Stimulated activated CD4-positive, alpha-beta T cell treated with anti-CD3 and anti-CD28 coated beads, Interleukin-2, amount 100 ng/mL, for 24 hours (primary cell): ENCODE measurements at regions not wholly inside any gene's neighbourhood (a gene's known extent, or its start where the extent isn't known, plus 50 kb on each side); places are given as distances from the start of the nearest gene placed in this dataset.

ENCODE experiments used
- DNase-seq, 2 donors: peaks; one replicate each; pipeline ENCODE4 v3.0.0-alpha.2; 2020

DNA sequence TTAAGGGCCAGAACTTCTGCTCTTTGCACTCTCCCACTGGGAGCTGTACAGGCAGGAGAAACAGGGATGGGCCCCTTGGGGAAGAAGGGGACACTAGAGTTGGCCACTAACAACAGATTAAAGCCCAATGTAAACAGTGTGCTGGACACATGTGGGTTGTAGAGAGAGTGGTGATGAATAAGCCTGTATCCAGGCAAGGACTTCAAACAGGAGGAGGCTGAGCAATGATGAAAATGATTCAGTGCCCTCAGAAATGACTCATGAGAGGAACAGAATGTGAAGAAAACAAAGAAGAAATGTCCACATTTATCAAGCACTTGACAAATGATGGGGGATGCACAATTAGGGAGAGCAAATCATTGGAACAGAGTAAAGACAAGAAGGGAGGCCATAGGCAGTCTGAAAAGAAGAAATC lies 242.3 kb downstream of the TBX18 start:
- no peak for DNase-seq

DNA sequence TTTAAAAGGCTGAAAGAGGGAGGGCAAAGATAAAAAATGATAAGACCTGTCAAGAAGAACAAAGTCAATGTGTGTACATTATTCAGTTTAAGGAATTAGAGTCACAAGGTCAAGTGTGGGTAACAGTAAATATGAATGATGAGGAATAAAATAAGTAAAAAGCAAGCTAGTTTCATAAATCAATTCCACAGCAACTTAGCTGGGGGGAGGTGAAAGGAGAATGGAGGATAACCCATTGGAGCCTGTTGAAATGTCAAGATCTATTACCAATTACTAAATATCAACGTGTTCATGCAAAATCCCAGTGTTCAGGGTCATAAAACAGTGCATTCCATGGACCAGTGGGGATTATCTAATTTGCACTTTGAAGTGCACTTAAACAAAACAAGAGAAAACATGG lies 242.9 kb downstream of the TBX18 start:
- no peak for DNase-seq

DNA sequence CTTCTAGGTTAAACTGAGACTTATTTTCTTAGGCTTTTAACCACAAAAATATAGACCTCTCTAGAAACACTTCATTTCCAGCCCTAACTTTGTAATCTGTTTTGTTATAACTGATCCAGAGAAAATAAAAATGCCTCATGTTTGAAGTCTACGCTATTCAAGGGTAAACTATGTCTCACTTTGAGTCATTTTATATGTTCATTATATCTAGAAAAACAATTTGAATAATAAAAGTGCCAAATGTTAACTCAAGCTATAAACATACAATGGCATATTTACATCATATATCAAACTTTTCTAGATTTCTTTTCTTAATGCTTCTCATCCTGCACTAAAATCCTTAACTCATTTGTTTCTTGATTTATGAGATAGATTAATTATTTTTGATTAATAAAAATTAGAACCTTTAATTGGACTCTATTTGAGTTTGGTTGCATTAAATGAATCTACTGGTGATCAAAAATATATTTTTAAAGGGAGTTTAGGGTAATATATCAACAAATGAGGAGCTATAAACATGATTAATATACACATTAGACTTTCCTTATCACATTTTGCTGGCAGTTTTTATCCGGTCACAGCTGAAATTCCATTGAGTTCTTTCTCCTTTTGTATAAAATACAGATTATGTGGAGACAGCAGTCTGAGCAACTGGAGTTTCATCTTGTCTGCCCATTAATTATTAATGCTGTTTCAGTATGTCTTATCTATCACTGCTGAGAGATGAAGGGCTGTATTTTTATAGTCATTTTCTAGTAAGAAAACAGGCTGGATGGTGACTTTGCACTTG lies 246.5 kb downstream of the TBX18 start:
- DNase-seq, result no peak

DNA sequence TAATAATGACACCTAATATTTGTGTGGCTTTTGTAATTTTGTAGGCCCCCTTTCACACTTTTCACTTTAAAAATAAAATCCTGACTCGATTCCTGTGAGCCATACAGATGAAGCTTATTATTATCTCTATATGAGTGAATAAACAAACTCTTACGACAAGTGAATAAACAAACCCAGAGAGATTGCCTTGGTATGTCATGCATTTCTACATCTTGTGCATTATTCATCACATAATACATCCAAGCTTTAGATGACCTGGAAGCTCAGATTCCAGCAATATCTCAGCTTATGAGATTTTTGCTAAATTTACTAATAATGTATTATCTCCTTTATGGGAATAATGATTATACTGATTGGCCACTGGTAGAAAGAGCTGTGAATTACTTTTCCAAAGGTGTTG lies 248.2 kb downstream of the TBX18 start:
- no peak for DNase-seq

DNA sequence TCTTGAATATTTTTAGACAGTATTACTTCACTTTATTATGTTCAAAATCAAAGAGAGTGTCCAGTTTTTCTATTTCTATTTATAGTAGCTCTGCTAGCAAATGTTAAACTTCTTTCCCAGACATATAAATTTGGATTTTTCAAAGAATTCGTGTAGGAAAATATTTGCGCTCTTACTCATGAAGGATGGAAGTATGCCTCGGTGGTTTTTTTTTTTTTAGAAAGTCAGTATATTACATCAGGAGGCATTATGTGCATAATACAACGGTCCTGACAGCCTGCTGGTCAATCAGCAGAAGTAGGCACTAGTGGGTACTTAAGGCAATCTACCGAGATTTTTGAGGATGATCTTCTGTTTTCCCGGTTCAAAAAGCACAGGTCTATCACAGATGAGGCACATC lies 249.3 kb downstream of the TBX18 start:
- DNase-seq, result no peak

DNA sequence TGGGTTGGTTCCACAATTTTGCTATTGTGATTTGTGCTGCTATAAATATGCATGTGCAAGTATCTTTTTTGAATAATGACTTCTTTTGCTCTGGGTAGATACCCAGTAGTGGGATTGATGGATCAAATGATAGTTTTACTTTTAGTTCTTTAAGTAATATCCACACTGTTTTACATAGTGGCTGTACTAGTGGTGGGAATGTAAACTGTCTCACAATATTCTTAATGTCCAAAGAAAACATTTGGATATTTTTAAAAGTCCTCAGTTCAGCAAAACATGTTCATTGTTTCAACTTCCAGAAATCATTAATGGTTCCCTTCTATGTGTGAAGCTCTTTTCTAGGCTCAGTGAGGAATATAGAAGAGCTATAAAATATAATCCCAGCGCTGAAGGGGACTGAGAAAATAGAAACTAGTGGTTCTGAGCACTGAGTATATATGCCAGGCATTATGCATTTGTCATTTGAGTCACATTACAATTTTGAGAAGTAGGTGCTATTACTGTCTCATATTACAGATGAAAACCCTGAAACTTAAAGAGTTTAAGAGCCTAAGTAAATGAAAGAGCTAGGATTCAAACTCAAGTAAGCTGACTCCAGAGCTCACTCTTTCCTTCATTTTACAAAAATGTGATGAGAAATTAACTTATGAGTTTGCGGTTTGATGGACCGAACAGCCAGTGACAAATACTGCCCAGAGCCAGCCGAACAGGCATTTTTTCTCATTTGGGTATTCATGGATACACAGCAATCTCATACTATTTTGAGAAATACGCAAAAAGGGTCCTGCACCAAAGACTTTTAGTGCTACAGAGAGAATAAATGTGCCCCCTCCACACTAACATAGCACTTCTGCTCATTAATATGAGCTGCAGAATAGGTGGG lies 250.1 kb downstream of the TBX18 start:
- DNase-seq, result no peak

DNA sequence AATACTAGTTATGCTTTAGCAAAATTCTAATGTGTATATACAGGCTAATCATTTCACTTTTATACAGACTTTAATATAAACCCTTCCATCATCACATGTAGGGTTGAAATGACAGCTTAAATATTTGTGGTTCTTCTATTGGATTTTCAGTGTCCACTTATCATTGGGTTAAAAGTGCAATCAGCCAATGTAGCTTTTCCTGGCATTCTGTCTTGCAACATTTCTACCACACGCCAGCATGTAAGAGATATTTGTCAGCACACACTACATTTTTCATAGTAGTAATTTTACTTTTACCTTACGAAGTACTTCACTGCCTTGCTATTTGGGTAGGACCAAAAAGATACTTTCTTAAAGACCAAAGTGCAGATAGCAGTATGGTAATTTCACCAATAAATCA lies 252.0 kb downstream of the TBX18 start:
- DNase-seq, result no peak

DNA sequence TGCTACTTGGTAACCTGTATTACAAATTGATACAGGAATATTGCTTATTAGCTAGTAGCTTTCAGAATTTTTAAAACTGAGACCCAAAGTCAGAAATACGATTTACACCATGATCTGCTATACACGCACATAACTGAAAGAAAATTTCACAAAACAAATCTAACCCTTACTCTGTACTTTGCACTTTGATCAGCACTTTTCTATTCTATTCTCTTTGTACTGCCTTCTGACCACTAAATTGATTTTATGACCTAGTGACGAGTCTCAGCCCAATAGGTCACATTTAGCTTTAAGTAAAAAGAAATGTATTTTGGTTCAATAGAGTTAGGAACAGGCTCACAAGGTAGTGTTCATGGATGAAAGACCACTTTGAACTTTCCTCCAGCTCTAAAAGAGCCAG lies 252.5 kb downstream of the TBX18 start:
- no peak for DNase-seq

DNA sequence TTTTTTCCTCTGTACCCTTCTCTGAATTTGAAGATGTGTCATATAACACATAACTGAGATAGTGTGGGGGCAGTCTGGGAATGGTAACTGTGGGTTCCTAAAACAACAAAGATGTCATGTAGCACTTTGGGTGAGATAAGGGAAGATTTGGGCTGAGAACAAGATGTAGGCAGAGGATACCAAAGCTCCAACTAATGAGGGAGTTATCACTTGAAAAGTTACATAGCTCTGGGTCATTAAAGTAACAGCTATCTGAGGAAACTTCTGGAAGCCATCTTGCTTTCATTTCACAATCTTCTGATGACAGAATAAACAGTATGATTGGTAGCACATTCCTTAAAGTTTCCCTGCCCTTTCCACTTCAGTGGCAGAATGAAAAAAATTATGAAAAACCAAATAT lies 255.4 kb downstream of the TBX18 start:
- DNase-seq, result no peak

DNA sequence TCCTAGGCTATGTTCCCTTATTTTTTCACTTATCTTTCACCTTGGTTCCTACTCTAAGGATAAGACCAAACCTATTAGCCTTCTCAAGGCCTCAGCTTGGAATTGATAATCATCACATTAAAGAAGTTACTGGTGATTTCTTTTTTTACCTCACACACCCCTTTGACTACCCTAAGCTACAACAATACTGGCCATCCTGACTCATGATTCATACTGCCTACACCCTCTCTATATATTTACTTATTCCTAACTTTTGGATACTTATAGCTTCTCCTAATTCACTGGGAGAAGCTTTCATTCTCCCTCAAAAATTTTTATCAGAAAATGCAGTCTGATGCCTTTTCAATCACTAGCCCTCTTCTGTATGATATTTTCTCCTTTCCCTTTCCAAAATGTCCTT lies 256.1 kb downstream of the TBX18 start:
- no peak for DNase-seq

DNA sequence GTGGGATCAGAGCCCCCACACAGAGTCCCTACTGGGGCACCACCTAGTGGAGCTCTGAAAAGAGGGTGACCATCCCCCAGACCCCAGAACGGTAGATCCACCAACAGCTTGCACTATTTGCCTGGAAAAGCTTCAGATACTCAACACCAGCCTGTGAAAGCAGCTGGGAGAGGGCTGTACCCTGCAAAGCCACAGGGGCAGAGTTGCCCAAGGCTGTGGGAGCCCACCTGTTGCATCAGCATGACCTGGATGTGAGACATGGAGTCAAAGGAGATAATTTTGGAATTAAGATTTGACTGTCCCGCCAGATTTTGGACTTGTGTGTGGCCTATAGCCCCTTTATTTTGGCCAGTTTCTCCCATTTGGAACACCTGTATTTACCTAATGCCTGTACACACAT lies 260.4 kb downstream of the TBX18 start:
- no peak for DNase-seq

DNA sequence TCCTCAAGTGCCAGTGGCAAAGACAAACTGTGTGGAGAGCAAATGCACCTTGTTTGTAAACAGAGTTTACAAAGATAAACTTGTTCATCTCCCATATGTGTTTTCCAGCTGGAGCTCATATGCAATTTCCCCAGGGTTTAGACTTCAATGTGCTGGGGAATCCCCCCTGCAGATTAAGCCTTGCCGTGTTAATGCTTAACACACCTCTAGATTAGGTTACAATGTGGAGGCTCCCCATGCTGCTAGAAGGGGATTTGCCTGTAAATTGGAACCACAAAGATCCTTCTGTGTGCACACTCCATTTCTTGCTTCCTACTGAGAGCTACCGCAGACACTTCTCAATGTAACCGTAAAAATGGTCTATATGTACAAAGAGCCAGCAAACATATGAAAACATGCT lies 263.1 kb downstream of the TBX18 start:
- no peak for DNase-seq

DNA sequence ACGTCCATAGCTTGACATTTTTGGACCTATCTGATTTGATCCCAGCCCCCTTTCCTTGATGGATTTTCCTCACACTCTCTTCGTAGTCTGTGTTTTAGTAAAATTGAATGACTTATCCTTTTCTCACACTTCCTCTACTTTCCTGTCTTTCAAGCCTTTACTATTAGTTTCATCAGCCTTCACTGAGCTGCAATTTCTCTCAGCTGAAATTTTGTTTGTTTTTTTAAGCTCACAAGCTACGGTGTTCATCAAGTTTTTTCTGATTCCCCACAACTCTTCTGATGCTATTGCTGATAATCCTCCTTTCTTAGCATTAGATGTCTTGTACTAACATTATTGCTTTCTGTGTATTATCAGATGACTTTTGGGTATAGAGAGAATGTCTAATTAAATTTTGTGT lies 263.7 kb downstream of the TBX18 start:
- no peak for DNase-seq

DNA sequence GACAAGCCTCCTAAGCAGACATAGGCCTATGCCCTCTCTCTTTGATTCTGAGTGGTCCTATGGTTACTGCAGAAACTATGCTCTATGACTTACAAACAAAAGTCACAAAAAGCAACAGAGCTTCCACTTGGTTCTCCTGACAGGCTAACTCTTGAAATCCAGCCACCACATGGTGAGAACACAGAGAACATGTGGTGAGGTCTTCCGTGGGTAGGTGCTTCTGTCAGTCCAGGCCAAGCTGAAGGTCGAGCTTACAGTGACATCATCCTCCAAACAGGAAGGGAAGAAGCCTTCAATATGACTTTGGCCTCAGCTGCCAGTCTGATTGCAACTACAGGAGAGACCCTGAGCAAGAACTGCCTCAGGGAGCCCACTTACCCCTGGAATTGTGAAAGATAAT lies 265.5 kb downstream of the TBX18 start:
- DNase-seq, result no peak

DNA sequence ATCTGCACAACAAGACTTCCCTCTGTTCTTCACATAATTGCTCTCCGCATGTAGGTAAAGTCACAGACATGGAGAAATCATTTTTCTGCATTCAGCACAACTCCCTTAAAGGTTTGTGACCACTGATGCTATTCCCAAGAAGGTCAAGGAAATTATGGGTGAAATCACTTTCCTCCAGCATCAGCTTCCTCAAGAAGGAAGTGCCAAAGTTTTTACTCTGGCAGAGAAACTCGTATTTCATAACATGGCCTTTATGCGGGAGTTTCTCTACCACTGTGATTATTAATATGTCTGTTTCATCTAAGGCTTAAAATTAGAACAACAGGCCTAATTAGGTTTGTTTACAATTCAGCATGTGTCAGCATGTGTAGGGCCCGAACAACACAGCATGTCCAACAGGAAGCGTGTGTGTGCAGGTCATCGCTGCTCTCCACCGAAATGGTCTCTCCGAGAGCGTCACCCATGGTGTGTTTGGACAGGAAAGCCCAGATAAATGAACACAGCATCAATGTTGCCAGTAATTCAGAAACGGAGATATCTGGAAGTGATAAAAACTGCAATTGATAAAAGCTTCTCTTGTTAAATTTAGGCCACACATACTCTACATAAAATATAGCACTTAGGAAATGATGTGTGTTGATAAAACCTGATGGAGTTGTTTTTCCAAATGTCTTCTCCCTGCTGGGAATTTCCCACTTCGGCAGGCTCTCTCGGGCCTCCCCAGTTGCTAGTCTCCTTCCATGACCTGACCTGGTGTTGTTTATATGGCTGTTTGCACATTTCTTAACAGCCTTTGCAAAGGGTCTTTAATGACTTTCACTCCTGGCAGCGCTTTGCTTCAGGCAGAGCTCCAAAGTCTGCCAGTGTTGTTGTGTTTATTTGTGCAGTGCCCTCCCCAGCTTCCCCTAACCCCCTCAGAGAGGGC lies 265.1 kb upstream of the CEP162 start:
- DNase-seq, result no peak

DNA sequence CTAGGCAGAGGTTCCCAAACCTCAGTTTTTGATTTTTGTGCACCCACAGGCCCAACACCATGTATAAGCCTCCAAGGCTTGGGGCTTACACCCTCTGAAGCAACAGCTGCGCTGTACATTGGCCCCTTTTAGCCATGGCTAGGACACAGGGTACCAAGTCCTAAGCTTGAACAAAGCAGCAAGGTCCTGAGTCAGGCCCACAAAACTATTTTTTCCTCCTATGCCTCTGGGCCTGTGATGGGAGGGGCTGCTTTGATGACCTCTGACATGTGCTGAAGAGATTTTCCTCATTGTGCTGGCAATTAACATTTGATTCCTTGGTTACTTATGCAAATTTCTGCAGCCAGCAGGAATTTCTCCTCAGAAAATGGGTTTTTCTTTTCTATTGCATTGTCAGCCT lies 262.2 kb upstream of the CEP162 start:
- DNase-seq, result no peak

DNA sequence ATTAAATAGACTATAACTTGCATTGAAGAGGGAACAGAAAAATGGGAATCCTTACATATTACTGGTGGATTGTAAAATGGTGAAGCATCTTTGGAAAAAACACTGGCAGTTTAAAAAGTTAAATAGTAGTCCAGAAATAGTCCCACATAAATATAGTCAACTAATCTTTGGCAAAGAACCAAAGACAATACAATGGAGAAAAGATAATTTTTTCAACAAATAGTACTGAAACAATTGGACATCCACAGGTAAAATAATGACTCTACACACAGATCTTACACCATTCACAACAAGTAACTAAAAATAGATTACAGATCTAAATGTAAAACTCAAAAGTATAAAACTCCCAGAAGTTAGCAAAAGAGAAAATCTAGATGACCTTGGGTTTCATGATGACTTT lies 259.1 kb upstream of the CEP162 start:
- no peak for DNase-seq

DNA sequence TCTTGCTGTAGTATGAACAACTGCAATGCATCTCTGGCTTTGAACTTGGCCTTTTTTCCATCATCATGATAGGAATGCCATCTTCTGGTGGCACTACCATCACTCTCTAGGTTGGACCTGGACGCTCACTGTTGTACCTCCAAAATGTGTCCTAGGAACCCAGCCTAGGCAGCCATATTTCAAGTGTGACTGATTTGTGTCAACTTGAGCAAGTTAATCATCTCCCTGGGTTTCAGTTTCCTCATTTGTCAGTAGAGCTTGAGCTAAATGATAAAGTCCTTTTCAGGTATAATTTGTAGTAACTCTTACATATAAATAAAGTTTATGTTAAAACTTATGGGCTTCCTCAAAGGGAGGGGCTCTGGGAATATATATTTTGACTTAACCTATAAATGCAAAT lies 241.7 kb upstream of the CEP162 start:
- DNase-seq, result no peak

DNA sequence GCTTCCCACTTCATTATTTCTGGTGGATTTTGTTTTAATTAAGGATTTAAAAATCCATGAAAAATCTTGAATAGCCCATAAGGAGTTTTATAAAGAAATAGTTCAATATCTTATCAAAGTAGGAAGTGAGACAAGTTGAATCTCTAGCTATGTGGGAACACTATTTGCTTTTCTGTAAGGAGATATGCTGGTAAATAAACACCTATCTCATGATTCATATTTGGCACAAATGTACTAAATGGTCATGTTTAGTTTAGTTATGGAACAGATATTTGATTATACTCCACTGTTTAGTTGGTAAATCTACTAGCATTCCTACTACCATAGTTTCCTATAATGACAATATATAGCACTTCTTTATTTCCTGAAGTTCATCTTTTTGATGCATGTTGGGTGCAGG lies 239.9 kb upstream of the CEP162 start:
- no peak for DNase-seq

DNA sequence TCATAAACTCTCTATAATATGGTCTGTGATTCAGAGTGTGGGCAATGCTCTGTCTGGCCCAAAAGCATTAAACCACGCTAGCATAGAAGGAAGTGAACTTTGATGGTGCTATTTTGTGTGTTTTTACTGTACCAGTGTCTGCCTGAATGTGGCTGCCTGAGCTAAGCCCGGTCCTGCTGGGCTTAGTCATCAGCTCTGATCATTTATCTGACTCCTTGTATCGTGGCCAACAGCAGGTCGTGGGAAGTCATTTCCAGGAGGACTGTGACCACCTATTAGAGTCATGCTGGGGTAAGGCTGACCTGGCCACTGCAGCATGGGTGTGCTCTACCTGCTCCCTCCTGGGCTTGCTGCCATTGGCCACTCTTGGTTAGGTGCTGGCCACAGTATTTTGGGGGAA lies 239.1 kb upstream of the CEP162 start:
- DNase-seq, result no peak

DNA sequence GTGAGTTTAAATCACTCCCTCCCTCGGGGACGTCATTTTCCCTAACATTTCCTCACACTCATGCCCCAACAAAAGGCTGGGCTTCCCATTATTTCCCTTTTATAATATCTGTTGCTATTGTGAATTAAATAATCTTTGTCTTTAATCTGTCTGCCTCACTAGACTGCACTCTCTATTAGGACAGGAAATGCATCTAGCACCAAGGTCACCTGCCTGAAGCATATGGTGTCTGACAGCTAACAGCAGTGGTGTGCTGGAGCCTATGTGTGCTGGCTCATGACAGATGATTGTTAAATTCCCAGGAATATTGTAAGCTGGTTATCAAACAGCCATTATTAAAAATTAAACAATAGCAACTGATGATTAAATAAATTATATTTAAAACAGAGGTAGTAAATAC lies 237.0 kb upstream of the CEP162 start:
- no peak for DNase-seq

DNA sequence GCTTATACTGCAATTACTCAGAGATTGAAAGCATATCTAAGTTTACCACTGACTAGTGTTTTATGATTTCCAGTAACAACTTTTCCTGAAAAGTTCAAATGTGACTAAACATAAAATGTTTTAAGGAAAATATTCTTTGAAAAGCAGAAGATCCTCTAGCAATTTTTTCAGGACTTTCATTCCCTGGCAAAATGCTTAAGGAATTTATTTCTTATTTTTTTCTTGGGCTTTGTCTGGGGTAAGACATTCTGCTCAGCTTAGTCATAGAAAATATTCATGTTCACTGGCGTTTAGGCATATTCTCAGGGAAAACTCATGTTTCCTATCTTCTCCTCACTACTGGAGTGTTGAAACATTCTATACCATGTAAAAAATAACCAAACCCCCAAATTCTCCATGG lies 235.3 kb upstream of the CEP162 start:
- DNase-seq, result no peak

DNA sequence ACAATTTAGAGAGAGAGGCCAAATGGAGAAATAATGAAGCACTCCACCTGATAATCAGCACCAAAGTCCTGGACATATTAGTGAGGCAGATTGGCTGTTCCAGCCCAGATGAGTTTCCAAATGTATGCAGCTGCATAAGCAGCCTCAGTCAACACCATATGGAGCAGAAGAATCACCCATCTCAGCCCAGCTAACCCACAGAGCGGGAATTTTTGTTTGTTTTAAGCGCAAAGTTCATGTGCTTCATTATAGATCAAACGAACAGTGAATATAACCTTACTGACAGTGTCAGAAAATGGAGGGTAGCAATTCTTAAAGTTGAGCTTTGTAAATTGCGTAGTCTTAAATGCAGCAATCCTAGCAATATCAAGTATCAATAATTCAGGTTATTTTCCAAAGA lies 234.0 kb upstream of the CEP162 start:
- DNase-seq, result no peak
